ENCODE measurements at regions not wholly inside any gene's neighbourhood (a gene's known extent, or its start where the extent isn't known, plus 50 kb on each side); places are given as distances from the start of the nearest gene placed in this dataset.
"Not testable (repeated sequence)": the region's sequence is repeated elsewhere in the genome, so short reads cannot be mapped to it uniquely, and the experiment has no call there.

DNA sequence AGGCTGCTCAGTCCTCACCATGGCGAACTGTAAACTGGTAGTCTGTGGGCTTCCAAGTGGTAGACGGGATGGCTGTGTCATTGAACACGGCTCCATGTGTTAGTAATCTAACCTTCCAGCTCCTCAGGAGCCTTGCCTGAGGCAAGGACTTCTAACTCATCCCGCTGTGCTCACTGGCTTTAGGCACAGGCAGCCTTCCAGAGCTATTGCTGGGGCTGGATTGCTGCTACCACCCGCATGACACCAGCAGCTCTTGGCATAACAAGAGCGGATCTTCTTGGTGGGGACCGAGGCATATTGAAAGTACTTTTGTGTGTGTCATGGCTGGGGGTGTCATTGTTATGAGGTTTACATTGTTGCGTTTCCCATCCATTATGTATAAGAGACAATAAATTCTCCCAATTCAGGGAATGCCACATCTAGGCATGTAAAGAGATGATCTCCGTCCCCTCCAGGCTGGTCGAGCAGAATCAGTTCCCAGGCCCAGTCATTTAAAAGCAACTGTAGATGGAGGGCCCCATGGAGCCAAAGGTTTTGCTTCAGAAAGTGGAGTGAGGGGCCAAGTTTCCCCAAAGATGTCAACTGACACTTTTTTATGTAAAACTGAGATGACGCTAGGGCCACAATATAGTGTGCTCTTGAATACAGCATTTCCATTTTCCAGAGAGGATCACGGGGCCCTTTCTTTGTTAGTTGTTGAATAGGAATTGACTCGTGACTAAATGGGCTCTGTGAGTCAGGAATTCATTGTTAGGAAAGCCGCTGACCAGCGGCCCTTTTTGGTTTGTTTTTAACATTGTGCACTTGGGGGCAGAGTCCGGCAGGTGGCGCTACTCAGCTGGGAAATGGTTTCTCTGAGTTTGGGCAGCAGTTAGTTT is 759.5 kb downstream of the TAF11L14 start:
- no peaks in the 10 kb centered on the region for H3K27me3 Mint-ChIP-seq (ENCODE audit: insufficient read depth)
- H3K4me1 Mint-ChIP-seq (ENCODE audit: low read depth): no peaks in the 10 kb centered on the region
- no peaks in the 10 kb centered on the region for H3K36me3 Mint-ChIP-seq (ENCODE audit: low read depth)
- H3K9me3 Mint-ChIP-seq: peaks cover 4% of the 10 kb centered on the region; the same call in 1 of the 2 replicates
- TF ChIP-seq, protein P1, sequence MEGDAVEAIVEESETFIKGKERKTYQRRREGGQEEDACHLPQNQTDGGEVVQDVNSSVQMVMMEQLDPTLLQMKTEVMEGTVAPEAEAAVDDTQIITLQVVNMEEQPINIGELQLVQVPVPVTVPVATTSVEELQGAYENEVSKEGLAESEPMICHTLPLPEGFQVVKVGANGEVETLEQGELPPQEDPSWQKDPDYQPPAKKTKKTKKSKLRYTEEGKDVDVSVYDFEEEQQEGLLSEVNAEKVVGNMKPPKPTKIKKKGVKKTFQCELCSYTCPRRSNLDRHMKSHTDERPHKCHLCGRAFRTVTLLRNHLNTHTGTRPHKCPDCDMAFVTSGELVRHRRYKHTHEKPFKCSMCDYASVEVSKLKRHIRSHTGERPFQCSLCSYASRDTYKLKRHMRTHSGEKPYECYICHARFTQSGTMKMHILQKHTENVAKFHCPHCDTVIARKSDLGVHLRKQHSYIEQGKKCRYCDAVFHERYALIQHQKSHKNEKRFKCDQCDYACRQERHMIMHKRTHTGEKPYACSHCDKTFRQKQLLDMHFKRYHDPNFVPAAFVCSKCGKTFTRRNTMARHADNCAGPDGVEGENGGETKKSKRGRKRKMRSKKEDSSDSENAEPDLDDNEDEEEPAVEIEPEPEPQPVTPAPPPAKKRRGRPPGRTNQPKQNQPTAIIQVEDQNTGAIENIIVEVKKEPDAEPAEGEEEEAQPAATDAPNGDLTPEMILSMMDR (IDR thresholded peaks at IDR 0.05): peak; percentile 85
- no peak overlapping the region for H3K4me3 Mint-ChIP-seq
- H3K27ac Mint-ChIP-seq: no peak overlapping the region
- peak; percentile 13 for DNase-seq

DNA sequence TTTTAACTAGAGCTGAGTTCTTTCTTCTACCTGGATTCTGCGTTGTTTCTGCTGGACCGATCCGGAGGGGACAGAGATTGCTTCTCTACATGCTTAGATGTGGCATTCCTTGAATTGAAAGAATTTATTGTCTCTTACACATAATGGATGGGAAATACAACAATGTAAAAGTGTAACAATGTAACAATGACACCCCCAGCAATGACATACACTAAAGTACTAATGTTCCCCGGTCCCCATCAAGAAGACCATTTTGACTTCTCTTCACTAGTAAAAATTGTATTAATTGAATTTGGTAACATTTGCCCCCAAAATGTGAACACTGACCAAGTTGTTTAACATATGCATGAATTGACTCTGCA is 760.2 kb downstream of the TAF11L14 start:
- no peak overlapping the region for H3K4me3 Mint-ChIP-seq
- TF ChIP-seq, protein P1 (IDR thresholded peaks at IDR 0.05): peak; percentile 24
- no peaks in the 10 kb centered on the region for H3K36me3 Mint-ChIP-seq (ENCODE audit: low read depth)
- no peak for DNase-seq
- peaks cover 7% of the 10 kb centered on the region; the same call in 1 of the 2 replicates for H3K9me3 Mint-ChIP-seq
- no peaks in the 10 kb centered on the region for H3K27me3 Mint-ChIP-seq (ENCODE audit: insufficient read depth)
- no peak overlapping the region for H3K27ac Mint-ChIP-seq
- no peaks in the 10 kb centered on the region for H3K4me1 Mint-ChIP-seq (ENCODE audit: low read depth)

DNA sequence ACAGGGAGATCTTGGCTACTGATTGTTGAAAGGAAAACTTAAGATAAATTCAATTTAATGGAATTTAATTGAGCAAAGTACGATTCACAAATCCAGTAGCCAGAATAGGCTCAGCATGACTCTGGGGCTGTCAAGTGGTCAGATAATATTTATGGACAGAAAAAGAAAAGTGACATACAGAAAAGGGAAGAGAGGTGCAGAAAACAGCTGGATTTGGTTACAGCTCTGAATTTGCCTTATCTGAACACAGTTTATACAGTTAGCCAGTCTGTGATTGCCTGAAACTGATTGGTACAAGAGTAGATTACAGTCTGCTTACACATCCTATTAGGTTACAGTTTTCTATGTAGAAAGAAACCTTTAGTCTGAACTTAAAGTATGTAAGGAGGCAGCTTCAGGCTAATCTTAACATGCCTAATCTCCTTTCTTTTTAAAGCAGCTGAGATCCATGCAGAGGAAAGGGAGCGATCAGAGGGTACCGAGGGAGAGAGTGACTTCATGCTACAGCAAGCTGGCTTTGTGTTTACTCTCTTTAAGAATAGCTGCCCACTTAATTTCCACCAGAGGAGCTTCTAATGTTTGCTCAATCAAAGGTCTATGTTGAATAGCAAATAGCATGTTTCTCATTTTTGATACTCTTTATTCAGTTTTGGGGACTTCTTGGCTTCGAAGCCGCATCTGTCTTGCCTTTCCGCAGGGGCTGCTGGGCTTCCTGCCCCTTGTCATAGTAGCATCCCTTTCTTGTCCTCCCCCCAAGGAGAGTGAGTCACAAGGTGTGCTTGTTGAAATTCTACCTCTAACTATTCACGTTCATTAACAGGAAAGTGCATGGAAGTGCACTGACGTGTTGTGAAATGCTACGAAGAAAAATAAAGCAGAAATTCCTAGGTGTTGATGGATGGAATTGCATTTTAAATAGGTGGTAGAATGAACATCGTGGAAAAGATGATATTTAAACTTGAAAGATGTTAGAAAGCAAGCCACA is 761.2 kb downstream of the TAF11L14 start:
- Mint-ChIP-seq H3K9me3 (peaks cover 11% of the 10 kb centered on the region; the same call in 1 of the 2 replicates), H3K4me3 (no peak overlapping the region), H3K4me1 (ENCODE audit: low read depth) (no peaks in the 10 kb centered on the region), H3K36me3 (ENCODE audit: low read depth) (no peaks in the 10 kb centered on the region), H3K27me3 (ENCODE audit: insufficient read depth) (no peaks in the 10 kb centered on the region), H3K27ac (no peak overlapping the region)
- TF ChIP-seq, protein P1 (IDR thresholded peaks at IDR 0.05): no peak
- no peak for DNase-seq

DNA sequence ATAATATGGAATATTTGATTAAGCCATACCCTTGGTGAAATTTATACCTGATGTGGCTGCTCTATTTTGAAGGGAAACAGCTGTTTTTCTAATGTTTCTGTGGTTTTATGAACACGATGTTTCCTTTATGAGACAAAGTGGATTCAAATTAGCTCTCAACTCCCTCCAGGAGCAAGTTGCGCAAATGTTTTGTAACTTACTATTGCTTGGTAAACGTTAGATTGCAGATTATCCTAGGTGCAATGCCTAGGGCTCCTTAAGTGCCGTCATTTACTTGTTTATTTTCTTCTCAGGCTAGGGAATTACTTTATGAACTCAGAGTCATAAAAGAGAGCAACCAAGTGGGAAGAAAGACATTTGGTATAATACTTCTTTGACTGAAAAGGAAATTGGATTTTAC is 763.1 kb downstream of the TAF11L14 start:
- H3K4me1 Mint-ChIP-seq (ENCODE audit: low read depth): no peaks in the 10 kb centered on the region
- DNase-seq: no peak
- no peak overlapping the region for H3K4me3 Mint-ChIP-seq
- H3K36me3 Mint-ChIP-seq (ENCODE audit: low read depth): no peaks in the 10 kb centered on the region
- no peak overlapping the region for H3K27ac Mint-ChIP-seq
- H3K27me3 Mint-ChIP-seq (ENCODE audit: insufficient read depth): no peaks in the 10 kb centered on the region
- peaks cover 10% of the 10 kb centered on the region; the same call in 1 of the 2 replicates for H3K9me3 Mint-ChIP-seq
- TF ChIP-seq, protein P1 (IDR thresholded peaks at IDR 0.05): no peak

DNA sequence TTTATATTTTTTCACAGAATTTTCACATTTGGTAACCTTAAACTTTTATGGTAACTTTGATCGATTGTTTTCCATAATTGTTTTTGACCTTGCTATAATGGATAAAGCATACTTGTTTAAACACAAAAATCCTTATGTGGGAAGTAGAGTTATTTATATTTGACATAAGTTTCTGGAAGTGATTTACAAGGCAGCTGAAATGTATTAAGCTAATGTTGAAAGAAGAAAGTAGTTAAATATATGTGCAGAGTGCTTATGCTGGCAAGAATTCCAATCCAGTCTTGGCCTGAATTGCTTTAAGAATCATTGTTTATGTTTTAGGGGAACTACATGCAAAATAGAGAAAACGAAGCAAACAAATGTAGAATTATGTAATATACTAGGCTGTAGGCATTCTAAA is 763.6 kb downstream of the TAF11L14 start:
- Mint-ChIP-seq H3K9me3 (peaks cover 10% of the 10 kb centered on the region; the same call in 1 of the 2 replicates), H3K27ac (no peak overlapping the region), H3K4me1 (ENCODE audit: low read depth) (no peaks in the 10 kb centered on the region), H3K27me3 (ENCODE audit: insufficient read depth) (no peaks in the 10 kb centered on the region), H3K36me3 (ENCODE audit: low read depth) (no peaks in the 10 kb centered on the region), H3K4me3 (no peak overlapping the region)
- DNase-seq: no peak
- TF ChIP-seq, protein P1 (IDR thresholded peaks at IDR 0.05): no peak

DNA sequence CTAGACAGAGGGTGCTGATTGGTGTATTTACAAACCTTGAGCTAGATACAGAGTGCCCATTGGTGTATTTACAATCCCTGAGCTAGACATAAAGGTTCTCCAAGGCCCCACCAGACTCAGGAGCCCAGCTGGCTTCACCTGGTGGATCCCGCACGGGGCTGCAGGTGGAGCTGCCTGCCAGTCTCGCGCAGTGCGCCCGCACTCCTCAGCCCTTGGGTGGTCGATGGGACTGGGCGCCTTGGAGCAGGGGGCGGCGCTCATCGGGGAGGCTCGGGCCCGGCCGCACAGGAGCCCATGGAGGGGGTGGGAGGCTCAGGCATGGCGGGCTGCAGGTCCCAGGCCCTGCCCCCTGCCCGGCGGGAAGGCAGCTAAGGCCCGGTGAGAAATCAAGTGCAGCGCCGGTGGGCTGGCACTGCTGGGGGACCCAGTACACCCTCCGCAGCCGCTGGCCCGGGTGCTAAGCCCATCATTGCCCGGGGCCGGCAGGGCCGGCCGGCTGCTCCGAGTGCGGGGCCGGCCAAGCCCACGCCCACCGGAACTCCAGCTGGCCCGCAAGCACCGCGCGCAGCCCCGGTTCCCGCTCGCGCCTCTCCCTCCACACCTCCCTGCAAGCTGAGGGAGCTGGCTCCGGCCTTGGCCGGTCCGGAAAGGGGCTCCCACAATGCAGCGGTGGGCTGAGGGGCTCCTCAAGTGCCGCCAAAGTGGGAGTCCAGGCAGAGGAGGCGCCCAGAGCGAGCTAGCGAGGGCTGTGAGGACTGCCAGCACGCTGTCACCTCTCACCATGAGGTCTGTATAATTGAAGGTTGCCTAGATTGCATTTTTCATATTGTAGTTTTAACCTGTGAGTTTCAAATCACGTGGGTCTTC is 765.4 kb downstream of the TAF11L14 start:
- peaks cover 15% of the 10 kb centered on the region for H3K9me3 Mint-ChIP-seq
- not testable (repeated sequence) for H3K4me3 Mint-ChIP-seq; H3K27ac Mint-ChIP-seq; H3K36me3 Mint-ChIP-seq (ENCODE audit: low read depth); H3K4me1 Mint-ChIP-seq (ENCODE audit: low read depth); DNase-seq; H3K27me3 Mint-ChIP-seq (ENCODE audit: insufficient read depth)
